ENCODE measurements at regions not wholly inside any gene's neighbourhood (a gene's known extent, or its start where the extent isn't known, plus 50 kb on each side); places are given as distances from the start of the nearest gene placed in this dataset.
"Not testable (repeated sequence)": the region's sequence is repeated elsewhere in the genome, so short reads cannot be mapped to it uniquely, and the experiment has no call there.

DNA sequence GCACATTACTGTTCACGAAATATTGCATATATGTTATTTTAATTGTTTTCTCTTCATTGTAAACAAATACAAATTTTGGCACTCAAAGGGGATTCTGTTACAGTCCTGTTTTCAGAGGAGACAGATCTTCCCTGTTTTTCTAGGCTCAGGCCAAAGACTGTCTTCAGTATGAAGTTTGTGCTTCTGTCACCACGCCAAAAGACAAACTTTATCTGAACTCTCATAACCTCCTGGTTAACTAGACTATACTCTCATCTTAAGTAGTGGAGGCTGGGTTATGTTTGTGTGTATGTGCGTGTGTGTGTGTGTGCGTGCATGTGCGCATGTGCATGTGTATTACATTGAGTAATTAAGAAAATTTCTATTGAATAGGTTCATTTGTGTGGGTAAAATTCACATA is 676.8 kb upstream of the HS3ST1 start:
- Mint-ChIP-seq H3K9me3 (ENCODE audit: insufficient read depth) (no peaks in the 10 kb centered on the region), H3K27me3 (no peaks in the 10 kb centered on the region), H3K4me1 (no peaks in the 10 kb centered on the region), H3K4me3 (no peak overlapping the region), H3K27ac (no peak overlapping the region)
- Histone ChIP-seq H3K79me2 (ENCODE audit: control insufficient read depth, insufficient read depth, low read length) (no peaks in the 10 kb centered on the region), H2AFZ (ENCODE audit: insufficient read depth, low read depth, low read length, poor library complexity, severe bottlenecking) (no peak overlapping the region), H3K27me3 (replicated peaks in 1 of 4; ENCODE audit: control extremely low read depth in 1 of 4, control insufficient read depth in 3 of 4, insufficient read depth in 4 of 4, low read length in 3 of 4) (no peaks in the 10 kb centered on the region), H3K9me3 (ENCODE audit: control extremely low read depth in 1 of 3, control insufficient read depth in 2 of 3, insufficient read depth in 1 of 3, low read length in 2 of 3) (no peaks in the 10 kb centered on the region), H3K36me3 (replicated peaks in 1 of 2; ENCODE audit: control extremely low read depth in 1 of 2, control insufficient read depth in 1 of 2, extremely low read depth in 1 of 2, insufficient read depth in 2 of 2, low read length in 1 of 2) (no peaks in the 10 kb centered on the region), H4K20me1 (ENCODE audit: control insufficient read depth, insufficient read depth, low read length, poor library complexity, severe bottlenecking) (no peaks in the 10 kb centered on the region), H3K9ac (ENCODE audit: low read length) (no peak overlapping the region), H3K27ac (ENCODE audit: low read length in 2 of 2) (no peak overlapping the region), H3K4me2 (replicated peaks; ENCODE audit: low read depth, low read length, poor library complexity, severe bottlenecking) (no peak overlapping the region), H3K4me1 (ENCODE audit: control insufficient read depth in 2 of 2, insufficient read depth in 2 of 2, low read length in 2 of 2) (no peaks in the 10 kb centered on the region), H3K4me3 (ENCODE audit: control extremely low read depth in 1 of 5, extremely low read depth in 1 of 5, insufficient read depth in 1 of 5, low read depth in 2 of 5, low read length in 4 of 5) (no peak overlapping the region)
- CTCF ChIA-PET, result no interaction called here
- ATAC-seq (ENCODE audit: low read depth) (no peak), DNase-seq (no peak)
- POLR2A ChIA-PET, result no interaction called here
- intact Hi-C loops (cut with micrococcal nuclease), result no loop called here
- WGBS (ENCODE audit: insufficient coverage), result no CpG with 5 or more reads among the region's 5 CpGs
- TF ChIP-seq EZH2 (IDR thresholded peaks at IDR 0.05; ENCODE audit: borderline replicate concordance, insufficient read depth, low read depth, low read length, poor library complexity, severe bottlenecking), result no peak
- TF ChIP-seq, protein P1, sequence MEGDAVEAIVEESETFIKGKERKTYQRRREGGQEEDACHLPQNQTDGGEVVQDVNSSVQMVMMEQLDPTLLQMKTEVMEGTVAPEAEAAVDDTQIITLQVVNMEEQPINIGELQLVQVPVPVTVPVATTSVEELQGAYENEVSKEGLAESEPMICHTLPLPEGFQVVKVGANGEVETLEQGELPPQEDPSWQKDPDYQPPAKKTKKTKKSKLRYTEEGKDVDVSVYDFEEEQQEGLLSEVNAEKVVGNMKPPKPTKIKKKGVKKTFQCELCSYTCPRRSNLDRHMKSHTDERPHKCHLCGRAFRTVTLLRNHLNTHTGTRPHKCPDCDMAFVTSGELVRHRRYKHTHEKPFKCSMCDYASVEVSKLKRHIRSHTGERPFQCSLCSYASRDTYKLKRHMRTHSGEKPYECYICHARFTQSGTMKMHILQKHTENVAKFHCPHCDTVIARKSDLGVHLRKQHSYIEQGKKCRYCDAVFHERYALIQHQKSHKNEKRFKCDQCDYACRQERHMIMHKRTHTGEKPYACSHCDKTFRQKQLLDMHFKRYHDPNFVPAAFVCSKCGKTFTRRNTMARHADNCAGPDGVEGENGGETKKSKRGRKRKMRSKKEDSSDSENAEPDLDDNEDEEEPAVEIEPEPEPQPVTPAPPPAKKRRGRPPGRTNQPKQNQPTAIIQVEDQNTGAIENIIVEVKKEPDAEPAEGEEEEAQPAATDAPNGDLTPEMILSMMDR (IDR thresholded peaks at IDR 0.05), result no peak

DNA sequence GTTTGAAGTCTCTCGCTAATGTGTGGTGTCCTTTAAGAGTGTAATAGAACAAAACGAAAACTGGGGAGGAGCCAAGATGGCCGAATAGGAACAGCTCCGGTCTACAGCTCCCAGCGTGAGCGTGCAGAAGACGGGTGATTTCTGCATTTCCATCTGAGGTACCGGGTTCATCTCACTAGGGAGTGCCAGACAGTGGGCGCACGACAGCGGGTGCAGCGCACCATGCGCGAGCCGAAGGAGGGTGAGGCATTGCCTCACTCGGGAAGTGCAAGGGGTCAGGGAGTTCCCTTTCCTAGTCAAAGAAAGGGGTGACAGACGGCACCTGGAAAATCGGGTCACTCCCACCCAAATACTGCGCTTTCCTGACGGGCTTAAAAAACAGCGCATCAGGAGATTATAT is 661.2 kb upstream of the HS3ST1 start:
- H3K4me1 Mint-ChIP-seq; intact Hi-C loops (cut with micrococcal nuclease); H3K9me3 ChIP-seq (ENCODE audit: control extremely low read depth in 1 of 3, control insufficient read depth in 2 of 3, insufficient read depth in 1 of 3, low read length in 2 of 3); DNase-seq; H4K20me1 ChIP-seq (ENCODE audit: control insufficient read depth, insufficient read depth, low read length, poor library complexity, severe bottlenecking); H3K9ac ChIP-seq (ENCODE audit: low read length); H3K79me2 ChIP-seq (ENCODE audit: control insufficient read depth, insufficient read depth, low read length); H3K4me3 ChIP-seq (ENCODE audit: control extremely low read depth in 1 of 5, extremely low read depth in 1 of 5, insufficient read depth in 1 of 5, low read depth in 2 of 5, low read length in 4 of 5); H3K27me3 ChIP-seq (replicated peaks in 1 of 4; ENCODE audit: control extremely low read depth in 1 of 4, control insufficient read depth in 3 of 4, insufficient read depth in 4 of 4, low read length in 3 of 4); H3K27me3 Mint-ChIP-seq; POLR2A ChIA-PET; H3K4me3 Mint-ChIP-seq; H3K4me2 ChIP-seq (replicated peaks; ENCODE audit: low read depth, low read length, poor library complexity, severe bottlenecking); H2AFZ ChIP-seq (ENCODE audit: insufficient read depth, low read depth, low read length, poor library complexity, severe bottlenecking); CTCF ChIA-PET; H3K27ac Mint-ChIP-seq; H3K27ac ChIP-seq (ENCODE audit: low read length in 2 of 2); H3K4me1 ChIP-seq (ENCODE audit: control insufficient read depth in 2 of 2, insufficient read depth in 2 of 2, low read length in 2 of 2); H3K36me3 ChIP-seq (replicated peaks in 1 of 2; ENCODE audit: control extremely low read depth in 1 of 2, control insufficient read depth in 1 of 2, extremely low read depth in 1 of 2, insufficient read depth in 2 of 2, low read length in 1 of 2); ATAC-seq (ENCODE audit: low read depth); H3K9me3 Mint-ChIP-seq (ENCODE audit: insufficient read depth): not testable (repeated sequence)
- 95% methylated on average over 15 of the region's 21 CpGs for WGBS (ENCODE audit: insufficient coverage)

All from B cell (primary cell).